ENCODE measurements at regions not wholly inside any gene's neighbourhood (a gene's known extent, or its start where the extent isn't known, plus 50 kb on each side); places are given as distances from the start of the nearest gene placed in this dataset.
"Not testable (repeated sequence)": the region's sequence is repeated elsewhere in the genome, so short reads cannot be mapped to it uniquely, and the experiment has no call there.

DNA sequence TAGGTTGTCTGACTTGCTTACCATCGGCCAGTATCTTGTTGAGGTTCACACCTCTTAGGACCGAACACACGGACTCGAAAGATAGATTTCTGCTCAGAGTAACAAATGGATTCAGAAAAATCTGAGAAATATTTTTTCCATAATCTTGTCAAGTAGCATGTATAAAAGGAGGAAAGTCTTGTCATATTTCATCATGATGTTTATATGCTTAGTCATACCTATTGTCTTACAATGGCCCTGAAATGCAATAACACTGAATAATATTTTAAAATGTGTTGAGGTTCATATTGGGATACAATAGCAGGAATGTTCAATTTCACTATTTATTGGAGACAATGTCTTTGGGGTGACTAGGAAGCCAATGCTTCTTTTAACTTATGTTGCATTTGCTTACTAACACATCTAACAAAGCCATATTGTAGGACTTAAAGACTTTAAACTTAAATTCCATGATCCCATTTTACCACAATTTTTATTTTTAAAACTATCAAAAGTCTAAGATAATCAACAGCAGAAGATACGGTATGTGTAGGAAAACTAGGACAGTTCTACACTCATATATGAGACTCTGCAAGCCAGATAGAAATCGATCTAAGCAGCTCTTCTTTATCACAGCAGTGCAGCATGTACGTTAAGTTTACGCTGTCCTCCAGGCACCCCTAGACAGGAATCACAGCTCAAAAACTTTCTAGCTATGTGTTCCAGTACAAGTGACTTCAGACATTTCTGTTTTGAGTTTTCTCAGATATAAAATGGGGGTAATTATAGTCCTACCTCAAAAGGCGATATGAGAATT is 135.7 kb upstream of the CAV2 start:
- Histone ChIP-seq H3K27ac (no peak overlapping the region), H3K4me3 (no peak overlapping the region), H3K4me1 (no peaks in the 10 kb centered on the region), H3K9me3 (no peaks in the 10 kb centered on the region), H3K36me3 (no peaks in the 10 kb centered on the region), H3K27me3 (no peaks in the 10 kb centered on the region)
- no peak for DNase-seq
- intact Hi-C loops (cut with DNase I; ENCODE audit: low total_unique reads): no loop called here
- no peak for TF ChIP-seq CTCF (IDR thresholded peaks at IDR 0.05)
- TF ChIP-seq POLR2A (IDR thresholded peaks at IDR 0.05): no peak

DNA sequence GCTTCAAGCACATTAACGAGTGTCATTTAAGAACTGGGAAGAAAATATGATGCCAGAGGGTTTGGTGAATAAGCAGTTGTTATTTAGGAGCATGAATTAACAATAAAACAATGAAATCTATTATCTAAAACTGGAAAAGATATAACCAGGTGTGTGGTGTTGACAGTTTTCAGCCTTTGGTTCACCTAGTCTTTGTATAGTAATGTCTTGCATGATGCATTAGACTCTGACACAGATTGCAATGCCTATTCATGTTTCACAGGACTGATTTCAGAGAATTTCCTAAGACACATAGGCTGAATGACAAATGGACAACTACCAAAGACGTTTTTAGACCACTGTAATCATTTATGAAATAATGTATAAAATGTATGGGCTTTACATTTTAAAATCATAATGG is 135.1 kb upstream of the CAV2 start:
- no peaks in the 10 kb centered on the region for H3K4me1 ChIP-seq
- H3K9me3 ChIP-seq: no peaks in the 10 kb centered on the region
- H3K4me3 ChIP-seq: no peak overlapping the region
- TF ChIP-seq POLR2A (IDR thresholded peaks at IDR 0.05) (no peak), CTCF (IDR thresholded peaks at IDR 0.05) (no peak)
- H3K27ac ChIP-seq: no peak overlapping the region
- H3K36me3 ChIP-seq: no peaks in the 10 kb centered on the region
- no peaks in the 10 kb centered on the region for H3K27me3 ChIP-seq
- intact Hi-C loops (cut with DNase I; ENCODE audit: low total_unique reads): no loop called here
- DNase-seq: no peak

GRCh38 chr7:116365797-116366196 is 133.7 kb upstream of the CAV2 start:
- H3K36me3 ChIP-seq: no peaks in the 10 kb centered on the region
- no peaks in the 10 kb centered on the region for H3K9me3 ChIP-seq
- DNase-seq: no peak
- no peaks in the 10 kb centered on the region for H3K27me3 ChIP-seq
- H3K4me1 ChIP-seq: no peaks in the 10 kb centered on the region
- H3K4me3 ChIP-seq: no peak overlapping the region
- no peak overlapping the region for H3K27ac ChIP-seq
- intact Hi-C loops (cut with DNase I; ENCODE audit: low total_unique reads): no loop called here
- TF ChIP-seq POLR2A (IDR thresholded peaks at IDR 0.05) (no peak), CTCF (IDR thresholded peaks at IDR 0.05) (no peak)

- Histone ChIP-seq H3K4me3 (no peak overlapping the region), H3K27me3 (no peaks in the 10 kb centered on the region), H3K9me3 (no peaks in the 10 kb centered on the region), H3K4me1 (no peaks in the 10 kb centered on the region), H3K27ac (no peak overlapping the region), H3K36me3 (no peaks in the 10 kb centered on the region)
- DNase-seq: no peak
- intact Hi-C loops (cut with DNase I; ENCODE audit: low total_unique reads): no loop called here
- TF ChIP-seq CTCF (IDR thresholded peaks at IDR 0.05): no peak
- TF ChIP-seq POLR2A (IDR thresholded peaks at IDR 0.05): no peak
These were observed 132.2 kb upstream of the CAV2 start for GRCh38 chr7:116367171-116367813.

- Histone ChIP-seq H3K27ac (no peak overlapping the region), H3K4me1 (no peaks in the 10 kb centered on the region), H3K4me3 (no peak overlapping the region), H3K36me3 (no peaks in the 10 kb centered on the region), H3K9me3 (no peaks in the 10 kb centered on the region), H3K27me3 (no peaks in the 10 kb centered on the region)
- no peak for DNase-seq
- no peak for TF ChIP-seq CTCF (IDR thresholded peaks at IDR 0.05)
- no peak for TF ChIP-seq POLR2A (IDR thresholded peaks at IDR 0.05)
- intact Hi-C loops (cut with DNase I; ENCODE audit: low total_unique reads): no loop called here
These were observed 130.6 kb upstream of the CAV2 start for GRCh38 chr7:116368965-116369364.

DNA sequence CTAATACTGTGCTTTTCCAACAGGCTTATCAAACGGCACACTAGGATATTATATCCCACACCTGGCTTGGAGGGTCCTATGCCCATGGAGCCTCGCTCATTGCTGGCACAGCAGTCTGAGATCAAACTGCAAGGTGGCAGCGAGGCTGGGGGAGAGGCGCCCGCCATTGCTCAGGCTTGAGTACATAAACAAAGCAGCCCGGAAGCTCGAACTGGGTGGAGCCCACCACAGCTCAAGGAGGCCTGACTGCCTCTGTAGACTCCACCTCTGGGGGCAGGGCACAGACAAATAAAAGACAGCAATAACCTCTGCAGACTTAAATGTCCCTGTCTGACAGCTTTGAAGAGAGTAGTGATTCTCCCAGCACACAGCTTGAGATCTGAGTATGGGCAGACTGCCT is 128.0 kb upstream of the CAV2 start:
- H3K4me3 ChIP-seq; H3K27me3 ChIP-seq; H3K4me1 ChIP-seq; H3K27ac ChIP-seq; H3K36me3 ChIP-seq; H3K9me3 ChIP-seq; intact Hi-C loops (cut with DNase I; ENCODE audit: low total_unique reads); DNase-seq: not testable (repeated sequence)

DNA sequence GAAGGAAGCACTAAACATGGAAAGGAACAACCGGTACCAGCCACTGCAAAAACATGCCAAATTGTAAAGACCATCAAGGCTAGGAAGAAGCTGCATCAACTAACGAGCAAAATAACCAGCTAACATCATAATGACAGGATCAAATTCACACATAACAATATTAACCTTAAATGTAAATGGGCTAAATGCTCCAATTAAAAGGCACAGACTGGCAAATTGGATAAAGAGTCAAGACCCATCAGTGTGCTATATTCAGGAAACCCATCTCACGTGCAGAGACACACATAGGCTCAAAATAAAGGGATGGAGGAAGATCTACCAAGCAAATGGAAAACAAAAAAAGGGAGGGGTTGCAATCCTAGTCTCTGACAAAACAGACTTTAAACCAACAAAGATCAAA is 126.3 kb upstream of the CAV2 start:
- H3K9me3 ChIP-seq; H3K36me3 ChIP-seq; H3K27me3 ChIP-seq; H3K4me3 ChIP-seq; H3K27ac ChIP-seq; H3K4me1 ChIP-seq; intact Hi-C loops (cut with DNase I; ENCODE audit: low total_unique reads); DNase-seq: not testable (repeated sequence)

Data from uterus (tissue), 3 donors.